ENCODE measurements at regions not wholly inside any gene's neighbourhood (a gene's known extent, or its start where the extent isn't known, plus 50 kb on each side); places are given as distances from the start of the nearest gene placed in this dataset.

- no TSS peak for BruUV-seq (replicated peaks)
- H3K4me3 Mint-ChIP-seq (ENCODE audit: unreplicated experiment): no peak overlapping the region
- no peak for DNase-seq (ENCODE audit: unreplicated experiment)
- intact Hi-C loops (cut with micrococcal nuclease): loop anchor here (10.0 kb wide), 1 partner anchor 98 kb away; no protein-coding TSS in a partner anchor
- H3K27me3 Mint-ChIP-seq (ENCODE audit: insufficient read depth, unreplicated experiment): no peaks in the 10 kb centered on the region
- no peak overlapping the region for H3K27ac Mint-ChIP-seq (ENCODE audit: low read depth, unreplicated experiment)
- peaks cover 16% of the 10 kb centered on the region for H3K9me3 Mint-ChIP-seq (ENCODE audit: unreplicated experiment)
- no peak for TF ChIP-seq CTCF (IDR thresholded peaks at IDR 0.05; ENCODE audit: unreplicated experiment)
- H3K36me3 Mint-ChIP-seq (ENCODE audit: insufficient read depth, unreplicated experiment): no peaks in the 10 kb centered on the region
- peaks cover 15% of the 10 kb centered on the region for H3K4me1 Mint-ChIP-seq (ENCODE audit: insufficient read depth, unreplicated experiment)
- CTCF ChIA-PET: no interaction called here
- POLR2A ChIA-PET: no interaction called here
Measured at GRCh38 chr10:2212244-2212834, 475.0 kb upstream of the ADARB2 start.

GRCh38 chr10:2210088-2210487, 472.8 kb upstream of the ADARB2 start:
- H3K9me3 Mint-ChIP-seq (ENCODE audit: unreplicated experiment): peaks cover 16% of the 10 kb centered on the region
- POLR2A ChIA-PET: no interaction called here
- CTCF ChIA-PET: interaction anchor here (0.7 kb wide), 1 partner anchor 234 kb away, joined by 3 read pairs; no protein-coding TSS in a partner anchor
- TF ChIP-seq CTCF (IDR thresholded peaks at IDR 0.05; ENCODE audit: unreplicated experiment): no peak
- DNase-seq (ENCODE audit: unreplicated experiment): no peak
- H3K4me3 Mint-ChIP-seq (ENCODE audit: unreplicated experiment): no peak overlapping the region
- H3K4me1 Mint-ChIP-seq (ENCODE audit: insufficient read depth, unreplicated experiment): peaks cover 15% of the 10 kb centered on the region
- H3K36me3 Mint-ChIP-seq (ENCODE audit: insufficient read depth, unreplicated experiment): no peaks in the 10 kb centered on the region
- intact Hi-C loops (cut with micrococcal nuclease): loop anchor here (10.0 kb wide), 1 partner anchor 95 kb away; no protein-coding TSS in a partner anchor
- no peaks in the 10 kb centered on the region for H3K27me3 Mint-ChIP-seq (ENCODE audit: insufficient read depth, unreplicated experiment)
- no peak overlapping the region for H3K27ac Mint-ChIP-seq (ENCODE audit: low read depth, unreplicated experiment)
- BruUV-seq (replicated peaks): no TSS peak

- TF ChIP-seq CTCF (IDR thresholded peaks at IDR 0.05; ENCODE audit: unreplicated experiment): no peak
- BruUV-seq (replicated peaks): no TSS peak
- CTCF ChIA-PET: no interaction called here
- intact Hi-C loops (cut with micrococcal nuclease): no loop called here
- Mint-ChIP-seq H3K27ac (ENCODE audit: low read depth, unreplicated experiment) (no peak overlapping the region), H3K27me3 (ENCODE audit: insufficient read depth, unreplicated experiment) (no peaks in the 10 kb centered on the region), H3K36me3 (ENCODE audit: insufficient read depth, unreplicated experiment) (no peaks in the 10 kb centered on the region), H3K9me3 (ENCODE audit: unreplicated experiment) (peaks cover 16% of the 10 kb centered on the region), H3K4me1 (ENCODE audit: insufficient read depth, unreplicated experiment) (no peaks in the 10 kb centered on the region), H3K4me3 (ENCODE audit: unreplicated experiment) (no peak overlapping the region)
- no peak for DNase-seq (ENCODE audit: unreplicated experiment)
- POLR2A ChIA-PET: interaction anchor here (0.6 kb wide), 1 partner anchor 346 kb away, joined by 4 read pairs; no protein-coding TSS in a partner anchor
Measured at GRCh38 chr10:2208106-2208505, 470.8 kb upstream of the ADARB2 start.

GRCh38 chr10:2207246-2207922, 470.1 kb upstream of the ADARB2 start:
- TF ChIP-seq CTCF (IDR thresholded peaks at IDR 0.05; ENCODE audit: unreplicated experiment): no peak
- DNase-seq (ENCODE audit: unreplicated experiment): no peak
- ChIA-PET CTCF (no interaction called here), POLR2A (interaction anchor here (1.3 kb wide), 1 partner anchor 11 kb away, joined by 6 read pairs; no protein-coding TSS in a partner anchor)
- Mint-ChIP-seq H3K27ac (ENCODE audit: low read depth, unreplicated experiment) (no peak overlapping the region), H3K9me3 (ENCODE audit: unreplicated experiment) (peaks cover 16% of the 10 kb centered on the region), H3K4me1 (ENCODE audit: insufficient read depth, unreplicated experiment) (peaks cover 5% of the 10 kb centered on the region), H3K27me3 (ENCODE audit: insufficient read depth, unreplicated experiment) (no peaks in the 10 kb centered on the region), H3K4me3 (ENCODE audit: unreplicated experiment) (no peak overlapping the region), H3K36me3 (ENCODE audit: insufficient read depth, unreplicated experiment) (no peaks in the 10 kb centered on the region)
- no TSS peak for BruUV-seq (replicated peaks)
- intact Hi-C loops (cut with micrococcal nuclease): no loop called here

Data from MCF 10A (cell line).